Spleen (tissue), 7 donors: ENCODE measurements at regions not wholly inside any gene's neighbourhood (a gene's known extent, or its start where the extent isn't known, plus 50 kb on each side); places are given as distances from the start of the nearest gene placed in this dataset.

ENCODE experiments used
- CTCF ChIP-seq, 11 experiments: fragments of 200-600 bp in 7 of 11; fragments of 450-650 bp in 4 of 11; sonication (generic) in 4 of 11; IDR thresholded peaks in 8 of 11; conservative IDR thresholded peaks in 3 of 11; 1 replicate in 7 of 11; 2 replicates in 4 of 11; pipeline versions ENCODE4 v1.4.0 to v1.8.0; 2016 to 2021; ENCODE audit warnings: antibody characterized with exemption in 11 of 11, inconsistent platforms in 4 of 11, mild to moderate bottlenecking in 1 of 11
- POLR2AphosphoS5 ChIP-seq, 3 donors: sonication (generic); formaldehyde crosslinking; IDR thresholded peaks; one replicate each; pipeline ENCODE4 v1.5.1; 2017; ENCODE audit warnings: antibody characterized with exemption in 3 of 3
- donor health status: DM: no; HTN: no; CAD: no; lungs with moderate emphysema.
- donor health status: DM: no; HTN: no; CAD: no.
- donor health status: DM: no; HTN: no; CAD: no.

- no peak for TF ChIP-seq CTCF (IDR thresholded peaks at IDR 0.05 in 8 of 11, conservative IDR thresholded peaks at IDR 0.05 in 3 of 11)
- TF ChIP-seq POLR2AphosphoS5 (IDR thresholded peaks at IDR 0.05): no peak
These were observed 73.8 kb upstream of the RAI14 start for GRCh38 chr5:34582371-34582770.
